ENCODE measurements at regions not wholly inside any gene's neighbourhood (a gene's known extent, or its start where the extent isn't known, plus 50 kb on each side); places are given as distances from the start of the nearest gene placed in this dataset.

- TF ChIP-seq, protein P1, sequence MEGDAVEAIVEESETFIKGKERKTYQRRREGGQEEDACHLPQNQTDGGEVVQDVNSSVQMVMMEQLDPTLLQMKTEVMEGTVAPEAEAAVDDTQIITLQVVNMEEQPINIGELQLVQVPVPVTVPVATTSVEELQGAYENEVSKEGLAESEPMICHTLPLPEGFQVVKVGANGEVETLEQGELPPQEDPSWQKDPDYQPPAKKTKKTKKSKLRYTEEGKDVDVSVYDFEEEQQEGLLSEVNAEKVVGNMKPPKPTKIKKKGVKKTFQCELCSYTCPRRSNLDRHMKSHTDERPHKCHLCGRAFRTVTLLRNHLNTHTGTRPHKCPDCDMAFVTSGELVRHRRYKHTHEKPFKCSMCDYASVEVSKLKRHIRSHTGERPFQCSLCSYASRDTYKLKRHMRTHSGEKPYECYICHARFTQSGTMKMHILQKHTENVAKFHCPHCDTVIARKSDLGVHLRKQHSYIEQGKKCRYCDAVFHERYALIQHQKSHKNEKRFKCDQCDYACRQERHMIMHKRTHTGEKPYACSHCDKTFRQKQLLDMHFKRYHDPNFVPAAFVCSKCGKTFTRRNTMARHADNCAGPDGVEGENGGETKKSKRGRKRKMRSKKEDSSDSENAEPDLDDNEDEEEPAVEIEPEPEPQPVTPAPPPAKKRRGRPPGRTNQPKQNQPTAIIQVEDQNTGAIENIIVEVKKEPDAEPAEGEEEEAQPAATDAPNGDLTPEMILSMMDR (IDR thresholded peaks at IDR 0.05; ENCODE audit: low read depth, low read length): no peak
- peak; percentile 21 to 47 for DNase-seq (ENCODE audit: low read depth in 2 of 2)
Observed at GRCh38 chr3:124266487-124266886, 274.6 kb upstream of the ROPN1 start.

DNA sequence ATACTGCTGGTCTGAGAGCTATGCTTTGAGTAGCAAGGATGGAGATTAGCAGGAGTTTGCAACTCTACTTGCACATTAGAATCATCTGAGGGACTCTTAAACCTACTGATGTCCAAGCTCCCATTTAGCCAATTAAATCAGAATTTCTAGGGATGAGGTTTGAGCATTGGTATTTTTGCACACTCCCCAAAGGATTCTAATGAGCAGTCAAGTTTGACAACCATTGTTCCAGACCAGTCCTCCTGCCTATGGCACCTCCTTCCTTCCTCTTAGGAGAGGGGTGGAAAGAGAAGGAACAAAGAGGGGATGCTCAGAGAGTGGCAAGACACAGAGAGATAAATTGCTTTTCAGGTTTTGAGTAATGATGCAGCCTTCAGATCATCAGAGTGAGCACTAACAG is 275.5 kb upstream of the ROPN1 start:
- TF ChIP-seq, protein P1 (IDR thresholded peaks at IDR 0.05; ENCODE audit: low read depth, low read length): no peak
- no peak for DNase-seq (ENCODE audit: low read depth in 2 of 2)

More at GRCh38 chr3:124266487-124266886, 274.6 kb upstream of the ROPN1 start:
- no peak overlapping the region for H3K4me3 ChIP-seq (replicated peaks in 1 of 2; ENCODE audit: low read depth in 2 of 2, low read length in 2 of 2)

GRCh38 chr3:124268355-124268754 is 276.4 kb upstream of the ROPN1 start:
- no peak overlapping the region for H3K4me3 ChIP-seq (replicated peaks in 1 of 2; ENCODE audit: low read depth in 2 of 2, low read length in 2 of 2)
- DNase-seq (ENCODE audit: low read depth in 2 of 2): no peak
- TF ChIP-seq, protein P1 (IDR thresholded peaks at IDR 0.05; ENCODE audit: low read depth, low read length): no peak

More for the DNA sequence above, 275.5 kb upstream of the ROPN1 start:
- no peak overlapping the region for H3K4me3 ChIP-seq (replicated peaks in 1 of 2; ENCODE audit: low read depth in 2 of 2, low read length in 2 of 2)

DNA sequence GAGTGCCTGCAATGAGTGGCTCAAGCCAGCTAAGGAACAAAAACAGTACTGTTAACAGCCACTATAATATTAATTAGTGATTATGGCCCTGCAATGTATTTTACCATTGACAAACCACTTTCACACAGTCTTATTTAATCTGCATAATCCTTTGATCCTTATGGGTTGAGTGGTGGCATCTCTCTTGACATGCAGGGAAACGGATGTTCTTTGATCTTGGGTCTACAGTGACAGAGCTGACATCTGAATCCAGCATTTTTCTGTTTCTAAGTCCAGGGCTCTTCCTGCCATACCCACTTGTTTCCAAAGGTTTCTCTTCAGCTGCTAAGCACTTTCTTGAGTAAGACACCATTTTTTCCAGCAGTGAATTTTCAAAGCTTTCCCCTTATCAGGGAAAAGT is 277.7 kb upstream of the ROPN1 start:
- DNase-seq (ENCODE audit: low read depth in 2 of 2): no peak
- TF ChIP-seq, protein P1 (IDR thresholded peaks at IDR 0.05; ENCODE audit: low read depth, low read length): no peak

DNA sequence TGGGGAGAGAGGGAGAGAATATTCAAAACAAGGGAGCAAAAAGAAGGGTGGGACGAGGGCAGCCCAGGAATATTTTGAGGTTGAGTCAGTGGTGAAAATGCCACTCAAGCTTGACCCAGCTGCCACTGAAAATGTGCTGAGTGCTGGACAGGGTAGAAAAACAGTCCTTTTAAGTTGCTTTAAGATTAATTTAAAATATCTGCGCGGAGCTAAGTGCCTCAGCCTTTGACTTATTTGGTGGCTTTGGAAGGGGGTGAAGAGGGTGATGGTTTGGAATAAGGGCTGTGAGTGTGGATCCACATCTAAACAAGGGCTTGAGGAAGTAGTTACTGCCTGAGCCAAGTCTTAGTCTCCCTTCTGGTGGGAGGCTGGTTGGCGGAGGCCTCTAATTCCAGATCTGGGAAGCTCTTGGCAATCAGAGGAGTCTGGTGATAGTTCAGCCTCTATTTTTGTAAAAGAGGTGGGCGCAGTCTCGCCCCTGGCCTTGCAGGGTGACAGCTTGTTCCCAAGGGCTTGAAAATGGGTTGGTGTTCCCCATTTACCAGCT is 280.8 kb upstream of the ROPN1 start:
- H3K4me3 ChIP-seq (replicated peaks in 1 of 2; ENCODE audit: low read depth in 2 of 2, low read length in 2 of 2): no peak overlapping the region
- TF ChIP-seq, protein P1 (IDR thresholded peaks at IDR 0.05; ENCODE audit: low read depth, low read length): no peak
- DNase-seq (ENCODE audit: low read depth in 2 of 2): peak; percentile 21 to 54

More for the DNA sequence above, 277.7 kb upstream of the ROPN1 start:
- H3K4me3 ChIP-seq (replicated peaks in 1 of 2; ENCODE audit: low read depth in 2 of 2, low read length in 2 of 2): no peak overlapping the region

- H3K4me3 ChIP-seq (replicated peaks in 1 of 2; ENCODE audit: low read depth in 2 of 2, low read length in 2 of 2): no peak overlapping the region
- DNase-seq (ENCODE audit: low read depth in 2 of 2): no peak
- TF ChIP-seq, protein P1 (IDR thresholded peaks at IDR 0.05; ENCODE audit: low read depth, low read length): no peak
Observed at GRCh38 chr3:124273651-124274050, 281.7 kb upstream of the ROPN1 start.

- H3K4me3 ChIP-seq (replicated peaks in 1 of 2; ENCODE audit: low read depth in 2 of 2, low read length in 2 of 2): no peak overlapping the region
- no peak for DNase-seq (ENCODE audit: low read depth in 2 of 2)
- TF ChIP-seq, protein P1 (IDR thresholded peaks at IDR 0.05; ENCODE audit: low read depth, low read length): no peak
Observed at GRCh38 chr3:124274051-124274450, 282.1 kb upstream of the ROPN1 start.
